AG09309 (cell line): ENCODE measurements at regions not wholly inside any gene's neighbourhood (a gene's known extent, or its start where the extent isn't known, plus 50 kb on each side); places are given as distances from the start of the nearest gene placed in this dataset.

Experiments used
- DNase-seq: peaks from one replicate; pipeline ENCODE4 v3.0.0-alpha.2; 2010; ENCODE audit warnings: low read depth
- H3K4me3 ChIP-seq: 2 replicates; pipeline ENCODE4 v1.5.1; 2011; ENCODE audit warnings: mild to moderate bottlenecking, low read depth, low read length, moderate library complexity; ENCODE audit not compliant: control insufficient read depth
- TF ChIP-seq, protein P1 (sequence below): IDR thresholded peaks from 2 replicates; pipeline ENCODE4 v1.5.1; 2011; ENCODE audit warnings: mild to moderate bottlenecking, low read depth, low read length, inconsistent platforms; ENCODE audit not compliant: insufficient read depth, control insufficient read depth; ENCODE audit errors: missing control alignments

DNA sequence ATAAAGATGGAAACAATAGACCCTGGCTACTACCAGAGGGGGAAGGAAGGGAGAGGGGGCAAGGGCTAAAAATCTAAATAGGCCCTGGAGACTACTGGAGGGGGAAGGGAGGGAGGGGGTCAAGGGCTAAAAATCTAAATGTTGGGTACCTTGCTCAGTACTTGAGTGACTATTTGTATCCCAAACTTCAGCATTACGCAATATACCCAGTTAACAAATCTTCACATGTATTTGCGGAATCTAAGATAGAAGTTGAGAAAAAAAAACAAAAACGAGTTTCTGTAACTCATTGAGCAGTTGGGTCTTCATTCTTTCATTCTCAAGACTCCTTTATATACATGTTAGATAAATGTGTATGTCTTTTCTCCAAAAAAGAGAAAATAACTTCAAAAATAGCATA, 537.4 kb downstream of the TAF11L14 start:
- no peak for DNase-seq
- H3K4me3 ChIP-seq = no peak overlapping the region
- TF ChIP-seq, protein P1, sequence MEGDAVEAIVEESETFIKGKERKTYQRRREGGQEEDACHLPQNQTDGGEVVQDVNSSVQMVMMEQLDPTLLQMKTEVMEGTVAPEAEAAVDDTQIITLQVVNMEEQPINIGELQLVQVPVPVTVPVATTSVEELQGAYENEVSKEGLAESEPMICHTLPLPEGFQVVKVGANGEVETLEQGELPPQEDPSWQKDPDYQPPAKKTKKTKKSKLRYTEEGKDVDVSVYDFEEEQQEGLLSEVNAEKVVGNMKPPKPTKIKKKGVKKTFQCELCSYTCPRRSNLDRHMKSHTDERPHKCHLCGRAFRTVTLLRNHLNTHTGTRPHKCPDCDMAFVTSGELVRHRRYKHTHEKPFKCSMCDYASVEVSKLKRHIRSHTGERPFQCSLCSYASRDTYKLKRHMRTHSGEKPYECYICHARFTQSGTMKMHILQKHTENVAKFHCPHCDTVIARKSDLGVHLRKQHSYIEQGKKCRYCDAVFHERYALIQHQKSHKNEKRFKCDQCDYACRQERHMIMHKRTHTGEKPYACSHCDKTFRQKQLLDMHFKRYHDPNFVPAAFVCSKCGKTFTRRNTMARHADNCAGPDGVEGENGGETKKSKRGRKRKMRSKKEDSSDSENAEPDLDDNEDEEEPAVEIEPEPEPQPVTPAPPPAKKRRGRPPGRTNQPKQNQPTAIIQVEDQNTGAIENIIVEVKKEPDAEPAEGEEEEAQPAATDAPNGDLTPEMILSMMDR = no peak

DNA sequence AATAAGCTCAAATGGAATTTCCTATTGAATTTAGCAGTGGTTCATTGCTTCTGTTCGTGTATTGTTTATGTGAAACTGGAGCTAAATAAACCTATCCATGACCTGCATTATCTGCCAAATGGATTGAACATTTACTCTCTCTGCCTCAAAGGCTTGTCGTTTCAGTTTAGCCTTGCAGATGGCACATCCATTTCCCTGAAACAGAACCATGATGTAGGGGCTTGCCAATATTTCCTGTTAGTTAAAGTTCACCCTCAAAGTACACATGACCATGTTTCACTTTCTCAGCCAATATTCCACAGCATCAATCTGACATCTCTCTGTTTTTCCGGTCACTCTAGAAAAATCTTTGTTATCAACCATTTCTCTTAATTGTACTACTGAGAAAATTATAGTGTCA, 545.3 kb downstream of the TAF11L14 start:
- TF ChIP-seq, protein P1 = no peak
- DNase-seq = no peak
- H3K4me3 ChIP-seq = no peak overlapping the region

DNA sequence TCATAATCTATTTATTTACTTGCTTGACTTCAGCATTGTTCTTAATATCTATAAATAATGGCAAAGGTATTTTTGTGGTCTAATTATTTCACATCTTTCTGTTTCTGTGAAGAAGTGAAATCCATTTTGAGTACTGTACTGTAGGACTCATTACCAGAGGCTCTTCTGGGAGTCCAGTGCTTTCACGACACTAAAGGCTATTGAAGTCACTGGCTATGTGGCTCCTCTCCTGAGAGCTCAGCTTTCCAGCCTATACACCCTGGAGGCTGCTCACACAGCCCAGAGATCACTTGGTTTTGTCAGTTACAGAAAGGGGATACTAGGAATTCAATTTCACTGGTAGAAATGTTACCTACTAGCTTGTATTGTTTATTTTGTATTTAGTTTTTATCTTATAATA, 547.3 kb downstream of the TAF11L14 start:
- DNase-seq = no peak
- no peak overlapping the region for H3K4me3 ChIP-seq
- TF ChIP-seq, protein P1 = no peak

DNA sequence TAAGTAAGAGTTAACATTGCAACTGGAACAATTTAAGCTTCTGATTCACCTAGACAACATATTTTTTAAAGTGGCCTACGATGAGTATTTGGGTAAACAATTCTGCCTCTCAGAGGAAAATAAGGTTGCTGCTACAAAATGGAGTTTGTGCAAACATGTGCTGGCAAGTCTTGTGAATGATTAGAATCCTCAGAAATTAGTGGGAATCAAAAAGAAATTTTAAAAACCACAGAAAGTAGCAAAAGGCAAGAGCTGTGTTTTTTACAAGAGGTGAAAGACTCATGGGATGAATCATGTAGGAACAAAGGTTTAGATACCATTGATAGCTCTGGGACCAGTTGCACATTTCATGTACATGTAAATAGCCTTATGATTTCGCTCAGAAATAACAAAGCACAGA, 561.6 kb downstream of the TAF11L14 start:
- DNase-seq = no peak
- H3K4me3 ChIP-seq = no peak overlapping the region
- TF ChIP-seq, protein P1 = no peak

DNA sequence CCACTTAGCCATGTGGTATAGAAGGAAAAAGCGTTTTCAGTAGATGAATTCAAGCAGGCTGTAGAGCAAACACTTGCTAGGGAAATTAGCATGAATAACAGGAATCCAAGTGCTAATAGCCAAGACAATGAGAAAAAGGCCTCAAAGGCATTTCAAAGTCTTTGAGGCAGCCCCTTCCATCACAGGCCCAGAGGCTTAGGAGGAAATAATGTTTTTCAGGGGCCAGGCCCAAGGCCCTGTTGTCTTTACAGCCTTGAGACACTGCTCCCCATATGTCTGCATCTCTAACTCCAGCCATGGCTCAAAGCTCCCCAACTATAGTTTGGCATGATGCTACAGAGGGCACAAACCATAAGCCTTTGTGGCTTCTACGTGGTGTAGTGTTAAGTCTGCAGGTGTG, 563.5 kb downstream of the TAF11L14 start:
- H3K4me3 ChIP-seq = no peak overlapping the region
- DNase-seq = no peak
- TF ChIP-seq, protein P1 = no peak

DNA sequence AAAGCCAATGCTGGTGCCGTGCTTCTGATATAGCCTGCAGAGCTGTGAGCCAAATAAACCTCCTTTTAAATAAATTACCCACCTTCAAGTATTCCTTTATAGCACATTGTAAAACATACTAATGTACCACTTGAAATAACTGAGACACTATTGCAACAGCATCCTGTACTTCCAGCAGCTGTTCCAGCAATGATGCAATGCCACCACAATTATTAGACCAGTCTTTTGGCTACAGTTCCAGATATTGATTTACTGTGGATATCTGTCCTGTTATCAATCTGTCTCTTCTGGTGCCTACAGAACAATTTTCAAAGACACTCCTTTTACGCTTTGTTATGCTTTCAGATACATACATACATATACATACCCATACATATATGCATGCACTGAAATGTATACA, 567.9 kb downstream of the TAF11L14 start:
- DNase-seq = no peak
- TF ChIP-seq, protein P1 = no peak
- H3K4me3 ChIP-seq = no peak overlapping the region

DNA sequence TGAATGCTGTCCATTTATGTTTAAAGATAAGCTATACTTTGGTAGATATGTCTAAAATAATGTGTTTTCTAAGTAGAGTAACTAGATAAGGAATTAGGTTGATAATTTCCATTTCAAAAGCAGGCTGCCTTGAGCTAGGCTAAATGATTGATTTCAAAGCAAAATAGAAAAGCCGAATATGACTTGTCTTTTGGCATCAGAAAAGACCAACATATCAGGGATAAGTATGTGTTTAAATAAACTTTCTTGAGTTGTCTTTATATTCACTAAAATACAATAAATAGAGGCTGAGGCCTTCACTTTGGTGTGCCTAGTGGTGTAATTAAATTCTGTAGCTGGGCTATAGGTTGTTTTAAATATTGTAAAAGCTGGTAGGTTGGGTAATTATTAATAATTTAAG, 569.0 kb downstream of the TAF11L14 start:
- TF ChIP-seq, protein P1 = no peak
- H3K4me3 ChIP-seq = no peak overlapping the region
- no peak for DNase-seq
